SK-N-SH (cell line): ENCODE measurements at regions not wholly inside any gene's neighbourhood (a gene's known extent, or its start where the extent isn't known, plus 50 kb on each side); places are given as distances from the start of the nearest gene placed in this dataset.

Experiments
- CTCF ChIP-seq: fragments of 200-600 bp; sonication (generic); IDR thresholded peaks from 2 replicates; pipeline ENCODE4 v1.6.1; 2017; ENCODE audit warnings: antibody characterized with exemption, mild to moderate bottlenecking, moderate library complexity
- EP300 ChIP-seq, 2 experiments: IDR thresholded peaks; 2 replicates each; pipeline versions ENCODE4 v1.4.0 to v1.6.1; 2012; ENCODE audit warnings: borderline replicate concordance in 1 of 2, low read depth in 1 of 2, low read length in 1 of 2
- FOXM1 ChIP-seq: IDR thresholded peaks from 2 replicates; pipeline ENCODE4 v1.4.0; 2012; ENCODE audit warnings: low read depth, mild to moderate bottlenecking
- GABPA ChIP-seq: IDR thresholded peaks from 2 replicates; pipeline ENCODE4 v1.4.0; 2012; ENCODE audit warnings: low read depth, mild to moderate bottlenecking
- MAX ChIP-seq: IDR thresholded peaks from 2 replicates; pipeline ENCODE4 v1.4.0; 2012; ENCODE audit warnings: low read depth
- MEF2A ChIP-seq: IDR thresholded peaks from 2 replicates; pipeline ENCODE4 v1.4.0; 2012; ENCODE audit warnings: low read depth, borderline replicate concordance
- MXI1 ChIP-seq: IDR thresholded peaks from 2 replicates; pipeline ENCODE4 v1.6.1; 2012; ENCODE audit warnings: mild to moderate bottlenecking, low read depth, low read length, improper control_type of control experiment
- POLR2AphosphoS5 ChIP-seq: IDR thresholded peaks from 2 replicates; pipeline ENCODE4 v1.6.1; 2012; ENCODE audit warnings: low read depth, low read length
- RAD21 ChIP-seq: IDR thresholded peaks from 2 replicates; pipeline ENCODE4 v1.6.1; 2012; ENCODE audit warnings: mild to moderate bottlenecking, low read length
- RFX5 ChIP-seq: IDR thresholded peaks from 2 replicates; pipeline ENCODE4 v1.6.1; 2012; ENCODE audit warnings: mild to moderate bottlenecking, improper control_type of control experiment, low read length
- SIN3A ChIP-seq: IDR thresholded peaks from 2 replicates; pipeline ENCODE4 v1.6.1; 2012; ENCODE audit warnings: low read depth, mild to moderate bottlenecking, low read length, moderate library complexity, borderline replicate concordance
- SMC3 ChIP-seq: IDR thresholded peaks from 2 replicates; pipeline ENCODE4 v1.6.1; 2012; ENCODE audit warnings: low read depth, low read length, improper control_type of control experiment

- no peak for TF ChIP-seq EP300 (IDR thresholded peaks at IDR 0.05; ENCODE audit: borderline replicate concordance in 1 of 2, low read depth in 1 of 2, low read length in 1 of 2)
- TF ChIP-seq RAD21, result no peak
- TF ChIP-seq GABPA, result no peak
- TF ChIP-seq SMC3, result no peak
- no peak for TF ChIP-seq MAX
- no peak for TF ChIP-seq CTCF
- no peak for TF ChIP-seq FOXM1
- no peak for TF ChIP-seq MEF2A
- TF ChIP-seq MXI1, result no peak
- no peak for TF ChIP-seq SIN3A
- TF ChIP-seq RFX5, result no peak
- no peak for TF ChIP-seq POLR2AphosphoS5
Observed at GRCh38 chr20:50387996-50388332, 122.2 kb upstream of the PTPN1 start.
